IPS-15b (cell line): ENCODE measurements at regions not wholly inside any gene's neighbourhood (a gene's known extent, or its start where the extent isn't known, plus 50 kb on each side); places are given as distances from the start of the nearest gene placed in this dataset.

Source experiments
- H3K27me3 ChIP-seq: one replicate; pipeline ENCODE4 v1.6.1; 2013; ENCODE audit warnings: low read length; ENCODE audit not compliant: control insufficient read depth, insufficient read depth
- H3K36me3 ChIP-seq: one replicate; pipeline ENCODE4 v1.6.1; 2013; ENCODE audit warnings: low read length; ENCODE audit not compliant: control insufficient read depth, insufficient read depth
- H3K4me1 ChIP-seq: one replicate; pipeline ENCODE4 v1.6.1; 2013; ENCODE audit warnings: mild to moderate bottlenecking, low read length; ENCODE audit not compliant: control insufficient read depth, insufficient read depth
- H3K4me3 ChIP-seq: one replicate; pipeline ENCODE4 v1.5.1; 2013; ENCODE audit warnings: low read depth, low read length
- H3K9ac ChIP-seq: one replicate; pipeline ENCODE4 v1.6.1; 2013; ENCODE audit warnings: low read depth, mild to moderate bottlenecking, low read length
- H3K9me3 ChIP-seq: one replicate; pipeline ENCODE4 v1.6.1; 2013; ENCODE audit warnings: mild to moderate bottlenecking, low read length; ENCODE audit not compliant: control insufficient read depth, insufficient read depth

DNA sequence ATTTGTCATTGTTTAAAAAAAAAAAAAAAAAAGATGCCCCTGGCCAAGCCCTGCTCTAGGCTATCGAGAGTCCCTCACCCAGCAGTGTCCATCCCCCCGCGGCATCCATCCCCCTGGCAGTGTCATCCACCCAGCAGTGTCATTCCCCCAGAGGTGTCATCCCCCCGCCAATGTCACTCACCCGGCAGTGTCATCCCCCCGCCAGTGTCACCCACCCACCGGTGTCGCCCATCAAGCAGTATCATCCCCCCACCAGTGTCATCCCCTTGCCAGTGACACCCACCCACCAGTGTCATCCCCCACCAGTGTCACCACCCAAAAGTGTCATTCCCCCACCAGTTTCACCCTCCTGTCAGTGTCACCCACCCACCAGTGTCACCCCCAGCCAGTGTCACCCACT is 99.3 kb upstream of the PRR20G start:
- Histone ChIP-seq H3K36me3 (no peaks in the 10 kb centered on the region), H3K9ac (no peak overlapping the region), H3K9me3 (no peaks in the 10 kb centered on the region), H3K27me3 (no peaks in the 10 kb centered on the region), H3K4me3 (no peak overlapping the region), H3K4me1 (no peaks in the 10 kb centered on the region)

DNA sequence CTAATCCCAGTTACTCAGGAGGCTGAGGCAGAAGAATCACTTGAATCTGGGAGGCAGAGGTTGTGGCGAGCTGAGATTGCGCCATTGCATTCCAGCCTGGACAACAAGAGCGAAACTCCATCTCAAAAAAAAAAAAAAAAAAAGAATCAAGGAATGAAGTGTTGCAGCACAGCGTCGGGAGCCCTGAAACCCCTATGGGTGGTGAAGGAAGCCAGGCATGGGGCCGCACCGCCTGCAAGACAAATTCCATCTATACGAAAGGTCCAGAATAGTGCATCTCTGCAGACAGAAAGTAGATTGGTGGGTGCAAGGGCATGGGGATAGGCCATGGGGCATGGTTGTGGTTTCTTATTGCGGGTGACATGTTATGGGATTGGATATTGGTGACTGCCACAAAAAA is 98.6 kb upstream of the PRR20G start:
- Histone ChIP-seq H3K9ac (no peak overlapping the region), H3K36me3 (no peaks in the 10 kb centered on the region), H3K9me3 (no peaks in the 10 kb centered on the region), H3K4me3 (no peak overlapping the region), H3K4me1 (no peaks in the 10 kb centered on the region), H3K27me3 (no peaks in the 10 kb centered on the region)

GRCh38 chr3:127385540-127385870 is 97.7 kb upstream of the PRR20G start:
- H3K4me3 ChIP-seq: no peak overlapping the region
- H3K27me3 ChIP-seq: no peaks in the 10 kb centered on the region
- H3K9me3 ChIP-seq: no peaks in the 10 kb centered on the region
- H3K9ac ChIP-seq: no peak overlapping the region
- H3K36me3 ChIP-seq: no peaks in the 10 kb centered on the region
- no peaks in the 10 kb centered on the region for H3K4me1 ChIP-seq

DNA sequence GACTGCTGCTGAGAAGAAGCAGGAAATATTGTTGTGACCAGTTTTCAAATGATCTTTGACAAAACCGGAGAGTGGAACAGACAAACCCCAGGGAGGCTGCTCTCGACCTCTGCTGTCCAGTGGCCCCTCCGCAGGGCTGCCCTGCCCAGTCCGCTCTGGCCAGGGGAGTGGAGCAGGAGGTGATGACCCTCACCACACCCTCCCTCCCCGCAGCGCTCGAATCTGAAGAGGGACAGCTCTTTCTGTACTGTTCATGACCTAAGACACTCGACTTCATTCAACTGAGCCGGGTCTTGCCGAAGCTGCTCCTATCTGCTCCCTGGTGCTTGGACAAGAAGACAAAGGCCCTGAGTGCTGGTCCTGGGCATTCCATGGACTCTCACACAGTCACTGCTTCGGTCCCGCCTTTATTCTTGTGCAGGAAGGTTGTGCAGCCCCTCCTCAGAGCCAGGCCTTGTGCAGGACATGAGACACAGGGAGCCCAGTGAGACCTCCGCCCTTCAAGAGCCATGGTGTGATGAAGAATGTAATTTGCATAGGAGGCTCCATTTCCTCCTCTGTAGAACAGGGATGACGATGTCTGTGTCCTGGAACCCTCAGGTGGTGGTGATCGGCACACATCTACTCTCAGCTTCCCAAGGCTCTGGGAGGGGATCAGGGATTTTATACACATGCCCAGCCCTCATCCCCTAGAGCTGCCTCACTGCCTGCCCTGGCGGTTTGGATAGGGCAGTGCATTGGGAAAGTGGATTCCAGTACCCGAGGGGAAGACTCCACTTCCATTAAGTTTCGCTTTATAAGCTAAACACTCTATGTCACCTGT is 97.1 kb upstream of the PRR20G start:
- no peaks in the 10 kb centered on the region for H3K9me3 ChIP-seq

GRCh38 chr3:127383656-127384179 is 95.9 kb upstream of the PRR20G start:
- H3K4me3 ChIP-seq: no peak overlapping the region
- no peaks in the 10 kb centered on the region for H3K36me3 ChIP-seq
- no peaks in the 10 kb centered on the region for H3K9me3 ChIP-seq
- no peak overlapping the region for H3K9ac ChIP-seq
- H3K27me3 ChIP-seq: no peaks in the 10 kb centered on the region
- H3K4me1 ChIP-seq: no peaks in the 10 kb centered on the region

More for the DNA sequence above, 97.1 kb upstream of the PRR20G start:
- Histone ChIP-seq H3K4me3 (no peak overlapping the region), H3K36me3 (no peaks in the 10 kb centered on the region), H3K4me1 (no peaks in the 10 kb centered on the region), H3K27me3 (no peaks in the 10 kb centered on the region), H3K9ac (no peak overlapping the region)

GRCh38 chr3:127377801-127378655 is 90.2 kb upstream of the PRR20G start:
- Histone ChIP-seq H3K9me3 (no peaks in the 10 kb centered on the region), H3K4me3 (no peak overlapping the region), H3K9ac (no peak overlapping the region), H3K4me1 (no peaks in the 10 kb centered on the region), H3K36me3 (no peaks in the 10 kb centered on the region), H3K27me3 (no peaks in the 10 kb centered on the region)

- no peaks in the 10 kb centered on the region for H3K27me3 ChIP-seq
- no peaks in the 10 kb centered on the region for H3K36me3 ChIP-seq
- no peak overlapping the region for H3K9ac ChIP-seq
- H3K4me1 ChIP-seq: no peaks in the 10 kb centered on the region
- H3K4me3 ChIP-seq: no peak overlapping the region
- H3K9me3 ChIP-seq: no peaks in the 10 kb centered on the region
Measured at GRCh38 chr3:127375151-127375930, 87.5 kb upstream of the PRR20G start.

DNA sequence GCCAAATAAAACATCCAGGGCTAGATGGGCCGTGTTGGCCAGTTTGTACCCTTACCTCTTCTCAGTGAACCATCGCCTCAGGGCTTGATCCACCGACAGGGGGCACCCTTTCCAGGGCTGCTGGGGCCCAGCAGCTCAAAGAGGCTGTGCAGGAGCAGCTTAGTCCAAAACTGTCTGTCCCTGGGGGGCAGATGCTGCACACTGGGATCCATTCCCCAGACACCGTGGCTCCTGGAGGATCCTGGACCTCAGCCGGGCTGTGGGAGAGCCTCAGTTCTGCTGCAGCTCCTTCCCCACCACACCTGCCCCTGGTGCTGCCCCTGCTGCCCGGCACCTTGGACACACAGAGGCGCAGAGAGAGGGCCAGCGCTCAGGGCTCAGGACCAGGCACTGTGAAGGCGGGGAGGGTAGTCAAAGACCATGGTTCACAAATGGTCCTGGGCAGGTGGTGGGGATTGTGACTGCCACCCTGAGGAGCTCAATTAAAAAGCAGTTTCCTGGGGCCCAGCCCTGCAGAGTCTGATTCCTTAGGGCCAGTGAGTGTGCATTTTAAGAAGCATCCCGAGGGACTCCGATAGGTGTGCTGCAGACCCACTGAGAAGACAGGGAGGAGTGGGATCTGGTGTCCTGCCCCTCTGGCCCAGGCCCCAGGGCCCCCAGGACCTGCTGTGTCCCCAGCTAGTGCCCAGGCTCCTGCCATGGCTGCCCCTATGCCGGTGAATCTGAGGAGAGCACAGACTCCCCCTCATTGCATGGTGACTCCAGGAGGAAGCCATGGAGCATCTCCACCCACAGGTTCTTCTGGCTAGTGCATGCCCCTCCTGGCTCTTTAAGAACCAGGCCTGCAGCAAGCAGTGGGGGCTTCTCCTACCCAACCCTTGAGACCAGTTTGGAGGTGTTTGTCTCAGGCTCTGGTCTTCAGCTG is 86.5 kb upstream of the PRR20G start:
- no peak overlapping the region for H3K9ac ChIP-seq
- H3K4me3 ChIP-seq: no peak overlapping the region
- no peaks in the 10 kb centered on the region for H3K36me3 ChIP-seq
- H3K27me3 ChIP-seq: no peaks in the 10 kb centered on the region
- H3K4me1 ChIP-seq: no peaks in the 10 kb centered on the region
- H3K9me3 ChIP-seq: no peaks in the 10 kb centered on the region

DNA sequence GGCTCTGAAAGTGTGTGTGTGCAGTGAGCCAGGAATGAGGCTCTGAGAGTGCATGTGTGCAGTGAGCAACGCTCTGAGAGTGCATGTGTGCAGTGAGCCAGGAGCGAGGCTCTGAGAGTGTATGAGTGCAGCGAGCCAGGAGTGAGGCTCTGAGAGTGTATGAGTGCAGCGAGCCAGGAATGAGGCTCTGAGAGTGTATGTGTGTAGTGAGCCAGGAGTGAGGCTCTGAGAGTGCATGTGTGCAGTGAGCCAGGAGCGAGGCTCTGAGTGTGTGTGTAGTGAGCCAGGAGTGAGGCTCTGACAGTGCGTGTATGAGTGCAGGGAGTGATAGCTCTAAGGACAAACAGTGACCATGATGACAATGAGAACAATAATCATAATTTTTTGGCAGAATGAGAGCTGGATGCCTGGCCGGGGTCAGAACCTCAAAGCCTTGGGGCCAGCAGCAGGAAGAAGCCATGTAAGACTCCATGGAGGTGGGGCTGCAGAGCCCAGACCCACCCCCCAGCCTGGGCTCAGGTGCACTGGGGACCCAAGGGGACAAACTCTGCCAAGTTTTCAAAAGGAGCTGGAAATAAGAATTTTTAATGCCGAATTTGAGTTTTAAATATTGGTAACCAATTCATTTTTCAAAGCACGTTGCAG is 85.7 kb upstream of the PRR20G start:
- Histone ChIP-seq H3K27me3 (no peaks in the 10 kb centered on the region), H3K9me3 (no peaks in the 10 kb centered on the region), H3K36me3 (no peaks in the 10 kb centered on the region), H3K4me3 (no peak overlapping the region), H3K4me1 (no peaks in the 10 kb centered on the region), H3K9ac (no peak overlapping the region)

DNA sequence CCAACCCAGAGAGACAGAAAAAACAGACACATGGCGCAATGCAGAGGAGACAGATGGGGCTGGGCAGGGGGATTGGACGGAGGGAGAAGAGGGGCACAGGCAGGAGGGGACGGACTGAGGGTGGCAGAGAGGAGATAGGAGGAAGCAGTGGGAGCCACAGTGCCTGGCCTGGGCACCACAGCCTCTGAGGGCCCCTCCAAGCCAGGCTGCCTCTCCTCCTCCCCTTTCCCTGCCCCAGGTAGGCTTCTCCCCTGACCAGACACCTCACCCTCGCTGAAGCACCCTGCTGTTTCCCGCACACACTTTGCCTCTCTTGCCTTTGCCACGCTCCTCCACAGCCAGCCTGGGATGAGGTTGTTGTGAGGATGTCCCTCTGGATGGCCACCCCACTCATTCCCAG is 84.0 kb upstream of the PRR20G start:
- H3K27me3 ChIP-seq: no peaks in the 10 kb centered on the region
- no peaks in the 10 kb centered on the region for H3K4me1 ChIP-seq
- no peaks in the 10 kb centered on the region for H3K9me3 ChIP-seq
- H3K9ac ChIP-seq: no peak overlapping the region
- no peaks in the 10 kb centered on the region for H3K36me3 ChIP-seq
- no peak overlapping the region for H3K4me3 ChIP-seq
